GM19468 (cell line): ENCODE measurements at regions not wholly inside any gene's neighbourhood (a gene's known extent, or its start where the extent isn't known, plus 50 kb on each side); places are given as distances from the start of the nearest gene placed in this dataset.
"Not testable (repeated sequence)": the region's sequence is repeated elsewhere in the genome, so short reads cannot be mapped to it uniquely, and the experiment has no call there.

Source experiments
- ATAC-seq: cut with Tn5 transposase; IDR thresholded peaks from one replicate; pipeline ENCODE4 v1.9.1; 2021; ENCODE audit warnings: mild to moderate bottlenecking, moderate library complexity, moderate number of reproducible peaks; ENCODE audit not compliant: unreplicated experiment; ENCODE audit errors: extremely low read depth

DNA sequence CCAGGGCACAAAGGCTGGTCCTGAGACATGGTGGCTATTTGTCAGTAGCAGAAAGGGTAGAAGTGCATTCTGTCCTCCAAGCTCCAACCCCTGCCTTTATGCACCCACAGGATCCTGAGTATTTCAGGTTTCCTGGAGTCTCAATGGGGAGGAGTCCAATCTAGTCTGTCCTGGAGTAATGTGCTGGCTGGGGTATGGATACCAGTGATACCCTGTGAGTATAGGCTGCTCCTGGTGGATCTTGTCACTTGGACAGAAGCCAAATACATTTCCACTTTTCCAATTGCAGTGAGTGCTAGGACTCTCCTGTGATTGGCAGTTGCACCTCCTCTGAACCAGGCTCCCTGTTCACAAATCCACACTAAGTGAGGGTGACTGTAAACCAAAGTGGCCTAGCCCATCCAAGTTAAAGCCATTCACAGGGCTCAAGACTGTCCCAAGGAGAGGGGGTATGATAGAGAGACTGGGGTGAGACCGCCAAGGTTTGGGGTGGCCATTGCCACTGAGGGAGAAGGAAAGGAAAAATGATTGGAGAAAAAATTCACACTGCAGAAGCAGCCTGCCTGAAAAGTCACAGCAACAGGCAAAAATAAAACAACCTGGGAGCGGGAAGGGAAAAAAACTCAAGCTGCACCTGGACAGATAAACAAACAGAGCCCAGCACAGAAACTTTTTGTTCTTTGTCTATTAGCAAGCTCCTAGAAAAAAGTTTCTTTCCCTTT is 163.4 kb upstream of the ETV3 start:
- ATAC-seq: no peak

DNA sequence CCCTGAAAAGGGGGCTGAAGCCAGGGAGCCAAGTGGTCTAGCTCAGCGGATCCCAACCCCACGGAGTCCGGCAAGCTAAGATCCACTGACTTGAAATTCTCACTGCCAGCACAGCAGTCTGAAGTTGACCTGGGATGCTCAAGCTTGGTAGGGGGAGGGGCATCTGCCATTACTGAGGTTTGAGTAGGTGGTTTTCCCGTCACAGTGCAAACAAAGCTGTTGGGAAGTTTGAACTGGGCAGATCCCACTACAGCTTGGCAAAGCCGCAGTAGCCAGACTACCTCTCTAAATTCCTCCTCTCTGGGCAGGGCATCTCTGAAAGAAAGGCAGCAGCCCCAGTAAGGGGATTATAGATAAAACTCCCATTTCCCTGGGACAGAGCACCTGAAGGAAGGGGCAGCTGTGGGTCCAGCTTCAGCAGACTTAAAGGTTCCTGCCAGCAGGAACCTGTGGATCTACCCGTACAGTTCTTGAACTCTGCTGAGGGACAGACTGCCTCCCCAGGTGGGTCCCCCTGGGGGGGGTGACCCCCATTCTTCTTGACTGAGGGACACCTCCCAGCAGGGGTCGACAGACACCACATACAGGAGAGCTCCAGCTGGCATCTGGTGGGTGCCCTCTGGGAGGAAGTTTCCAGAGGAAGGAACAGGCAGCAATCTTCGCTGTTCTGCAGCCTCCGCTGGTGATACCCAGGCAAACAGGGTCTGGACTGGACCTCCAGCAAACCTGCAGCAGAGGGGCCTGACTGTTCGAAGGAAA is 156.4 kb upstream of the ETV3 start:
- not testable (repeated sequence) for ATAC-seq

GRCh38 chr1:157292809-157293564 is 154.8 kb upstream of the ETV3 start:
- ATAC-seq: no peak

GRCh38 chr1:157292302-157292701 is 154.1 kb upstream of the ETV3 start:
- no peak for ATAC-seq

- ATAC-seq: no peak
Measured at GRCh38 chr1:157291083-157291482, 152.9 kb upstream of the ETV3 start.

DNA sequence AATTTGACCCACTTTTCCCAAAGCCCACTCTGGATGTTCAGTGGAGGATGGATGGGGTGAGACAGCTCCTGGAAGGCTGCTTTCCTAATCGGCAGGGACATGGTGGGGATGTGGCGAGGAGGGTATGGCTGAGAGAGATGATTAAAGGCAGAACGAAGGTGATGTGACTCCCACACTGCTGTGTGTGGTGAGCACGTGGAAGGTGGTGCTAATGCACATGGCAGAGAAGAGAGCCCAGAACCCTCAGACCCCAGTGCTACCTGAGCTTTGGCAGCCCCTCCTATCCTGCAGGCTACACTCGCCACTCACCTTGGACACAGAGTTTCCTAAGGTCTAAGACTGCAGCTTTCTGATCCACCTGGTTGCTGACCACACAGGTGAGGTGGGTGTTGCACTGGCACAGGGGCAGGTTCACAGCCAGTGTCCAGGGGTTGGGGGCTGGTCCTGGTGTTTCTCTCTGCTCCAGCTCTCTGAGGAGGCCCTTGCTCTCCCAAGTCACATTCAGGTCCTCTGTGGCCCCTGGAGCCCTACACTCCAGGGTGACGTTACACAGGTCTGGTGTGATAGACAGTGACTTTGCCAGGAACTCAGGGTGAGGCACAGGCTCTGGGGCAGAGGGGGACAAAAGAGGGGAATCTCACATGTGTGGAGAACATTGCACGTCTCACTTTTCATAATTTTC is 151.4 kb upstream of the ETV3 start:
- ATAC-seq: no peak

- no peak for ATAC-seq
Measured at GRCh38 chr1:157288996-157289395, 150.8 kb upstream of the ETV3 start.

DNA sequence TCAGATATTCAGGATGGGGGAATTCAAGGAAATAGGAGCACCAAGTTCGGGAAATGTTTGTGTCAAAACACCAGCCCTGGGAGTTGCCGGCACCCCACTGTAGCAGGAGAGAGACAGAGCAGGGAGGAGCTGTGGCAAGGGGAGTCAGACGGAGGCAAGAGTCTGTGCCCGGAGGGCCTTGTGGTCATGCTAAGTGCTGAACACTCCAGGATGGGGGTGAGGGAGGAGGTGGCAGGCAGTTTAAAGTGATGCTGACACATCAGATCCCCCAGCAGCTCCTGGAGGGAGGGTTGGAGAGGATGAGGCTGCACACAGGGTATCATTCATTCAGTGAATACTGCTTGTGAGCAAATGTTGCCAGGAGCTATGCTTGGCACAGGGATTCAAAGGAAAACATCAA is 150.3 kb upstream of the ETV3 start:
- no peak for ATAC-seq

GRCh38 chr1:157288006-157288405 is 149.8 kb upstream of the ETV3 start:
- no peak for ATAC-seq

GRCh38 chr1:157287462-157287861 is 149.3 kb upstream of the ETV3 start:
- ATAC-seq: no peak

- no peak for ATAC-seq
Measured at GRCh38 chr1:157286646-157287420, 148.6 kb upstream of the ETV3 start.

DNA sequence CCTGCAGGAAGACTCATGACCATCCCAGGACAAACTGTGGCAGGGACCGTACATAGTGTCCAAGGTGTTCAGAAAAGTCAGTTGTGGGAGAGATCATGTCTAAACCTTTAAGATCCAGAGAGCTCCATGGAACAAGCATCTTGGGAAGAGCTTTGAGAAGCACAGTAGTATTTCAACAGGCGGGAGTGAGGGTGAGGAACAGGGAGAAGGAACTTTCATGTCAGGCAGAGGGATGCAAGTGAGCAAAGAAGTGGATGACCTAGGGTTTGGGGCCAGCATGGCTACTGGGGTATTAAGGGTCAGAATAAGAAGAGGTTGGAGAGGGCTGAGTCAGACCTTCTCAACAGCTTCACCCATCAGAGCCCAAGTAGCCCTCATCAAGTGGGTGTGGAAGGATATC is 147.9 kb upstream of the ETV3 start:
- ATAC-seq: no peak

- no peak for ATAC-seq
Measured at GRCh38 chr1:157284451-157284850, 146.3 kb upstream of the ETV3 start.

DNA sequence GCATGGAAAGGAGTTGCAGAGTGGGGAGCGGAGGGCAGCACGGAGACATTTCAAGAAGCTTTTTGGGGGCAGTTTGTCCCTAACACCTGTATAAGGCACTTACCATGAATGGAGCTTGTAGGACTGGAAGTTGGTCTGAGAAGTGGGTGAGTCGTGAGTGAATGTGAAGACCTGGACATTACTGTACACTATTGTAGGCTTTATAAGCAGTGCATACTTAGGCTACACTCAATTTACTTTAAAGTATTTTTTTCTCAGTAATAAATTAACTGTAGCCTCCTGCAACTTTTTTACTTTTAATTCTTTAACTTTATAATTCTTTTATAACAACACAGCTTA is 141.6 kb upstream of the ETV3 start:
- ATAC-seq: no peak

DNA sequence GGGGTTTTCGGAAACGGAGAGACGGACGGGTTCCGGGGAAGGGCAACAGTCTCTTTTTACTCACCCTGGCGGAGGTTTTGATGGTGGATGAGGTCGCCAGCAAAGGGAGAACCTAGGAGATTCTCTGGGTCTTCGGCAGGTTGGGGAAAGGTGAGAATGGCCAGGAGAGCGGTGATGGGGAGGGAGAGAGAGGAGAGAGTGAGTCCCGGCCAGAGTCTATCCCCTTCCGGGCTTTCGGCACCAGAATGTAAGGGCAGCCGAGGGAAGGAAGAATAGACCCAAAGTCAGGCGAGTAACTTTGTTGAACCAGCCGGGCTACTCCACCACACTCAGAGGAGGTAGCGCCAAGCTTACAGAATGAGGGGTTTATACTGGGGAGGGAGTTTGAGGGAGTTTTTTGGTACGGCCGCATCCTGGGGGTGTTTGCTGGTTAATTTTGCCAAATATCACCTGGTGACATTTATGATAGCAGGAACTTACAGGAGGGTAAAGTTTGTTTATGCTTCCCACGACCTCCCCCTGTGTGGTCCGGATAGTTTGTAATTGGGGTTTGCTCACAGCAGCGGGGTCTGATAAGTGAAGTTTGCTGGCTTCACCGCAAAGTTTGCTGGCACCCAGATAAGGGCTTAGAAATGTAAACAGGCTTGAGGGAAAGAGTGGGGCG is 141.1 kb upstream of the ETV3 start:
- ATAC-seq: no peak

- no peak for ATAC-seq
Measured at GRCh38 chr1:157278383-157279137, 140.4 kb upstream of the ETV3 start.

- no peak for ATAC-seq
Measured at GRCh38 chr1:157277913-157278312, 139.7 kb upstream of the ETV3 start.

GRCh38 chr1:157277281-157277680 is 139.1 kb upstream of the ETV3 start:
- no peak for ATAC-seq
